K562 (cell line): ENCODE measurements at regions not wholly inside any gene's neighbourhood (a gene's known extent, or its start where the extent isn't known, plus 50 kb on each side); places are given as distances from the start of the nearest gene placed in this dataset.
A peak's percentile ranks its signal among the peaks of the same experiment; 100 is the strongest.

Experiments used
- ATAC-seq: fragments of 200-7000 bp; cut with Tn5 transposase; 3 replicates; pipeline ENCODE4 v1.9.1; 2020; ENCODE audit warnings: moderate library complexity
- BruUV-seq: library from RNA; stranded (reverse); fragments of 400-500 nt; replicated peaks from 2 replicates; lab custom pipeline; 2021; lab: Mats Ljungman, UMichigan
- CTCF ChIA-PET: fragments of 300-600 bp; formaldehyde crosslinking; extraction: SDS; loops from one replicate; lab custom pipeline; 2021; ENCODE audit warnings: low intra/inter-chr PET ratio; lab: Yijun Ruan, JAX
- POLR2A ChIA-PET: fragments of 300-600, 350-650 bp; sonication (Branson Sonifier 250); formaldehyde crosslinking; extraction: SDS; loops from one replicate; lab custom pipeline; 2021; ENCODE audit warnings: antibody characterized with exemption, inconsistent platforms; lab: Yijun Ruan, JAX
- DNase-seq, 4 experiments: peaks; one replicate each; pipeline versions ENCODE4 v3.0.0 to v3.0.0-alpha.2; 2011 to 2018; ENCODE audit warnings: low spot score in 3 of 4, mixed read lengths in 3 of 4; ENCODE audit errors: extremely low read depth in 1 of 4
- FAIRE-seq: peaks from 2 replicates; lab custom pipeline; 2011; peaks lifted over from hg19 to GRCh38; lab: Jason Lieb, UNC
- H2AFZ ChIP-seq: 2 replicates; pipeline ENCODE4 v1.6.0; 2011; ENCODE audit warnings: low read depth, low read length, control low read depth, inconsistent platforms
- H3K27ac ChIP-seq: fragments of 200-600 bp; 3 replicates; pipeline ENCODE4 v1.8.0; 2011; ENCODE audit warnings: low read depth, mild to moderate bottlenecking, control low read depth, inconsistent platforms, low read length, moderate library complexity, mixed read lengths; ENCODE audit errors: extremely low read depth
- H3K27me3 ChIP-seq, 2 experiments: fragments of 300-600 bp in 1 of 2; 2 replicates in 1 of 2; 3 replicates in 1 of 2; pipeline versions ENCODE4 v1.6.0 to v1.8.0; 2011; ENCODE audit warnings: inconsistent platforms in 2 of 2, low read length in 2 of 2, mild to moderate bottlenecking in 1 of 2, mixed read lengths in 1 of 2, moderate library complexity in 1 of 2; ENCODE audit not compliant: control insufficient read depth in 2 of 2, insufficient read depth in 2 of 2
- H3K36me3 ChIP-seq: fragments of 300-600 bp; 3 replicates; pipeline ENCODE4 v1.8.0; 2011; ENCODE audit warnings: mild to moderate bottlenecking, low read length, inconsistent platforms; ENCODE audit not compliant: control insufficient read depth, insufficient read depth
- H3K4me1 ChIP-seq, 2 experiments: fragments of 200-600 bp in 1 of 2; replicated peaks in 1 of 2; 2 replicates in 1 of 2; 3 replicates in 1 of 2; pipeline versions ENCODE4 v1.5.1 to v1.8.0; 2011; ENCODE audit warnings: inconsistent platforms in 2 of 2, low read length in 2 of 2, mild to moderate bottlenecking in 1 of 2, mixed read lengths in 1 of 2, moderate library complexity in 1 of 2; ENCODE audit not compliant: control insufficient read depth in 2 of 2, insufficient read depth in 2 of 2
- H3K4me2 ChIP-seq: 2 replicates; pipeline ENCODE4 v1.6.1; 2011; ENCODE audit warnings: low read length, control low read depth, inconsistent platforms, mixed read lengths; ENCODE audit not compliant: insufficient read depth
- H3K4me3 ChIP-seq: fragments of 200-600 bp; sonication (generic), shearing (Covaris generic); 2 replicates; pipeline ENCODE4 v1.5.1; 2016; ENCODE audit warnings: control low read depth, inconsistent platforms
- H3K79me2 ChIP-seq: fragments of 200-600 bp; 3 replicates; pipeline ENCODE4 v1.8.0; 2011; ENCODE audit warnings: low read length, inconsistent platforms; ENCODE audit not compliant: control insufficient read depth, insufficient read depth
- H3K9ac ChIP-seq, 2 experiments: 2 replicates each; pipeline versions ENCODE4 v1.6.0 to v1.6.1; 2011; ENCODE audit warnings: low read depth in 2 of 2, low read length in 2 of 2, control low read depth in 1 of 2, inconsistent platforms in 1 of 2, mild to moderate bottlenecking in 1 of 2, mixed read lengths in 1 of 2; ENCODE audit not compliant: insufficient read depth in 1 of 2
- H3K9me1 ChIP-seq: one replicate; pipeline ENCODE4 v1.6.0; 2011; ENCODE audit warnings: inconsistent platforms, mild to moderate bottlenecking, low read length, moderate library complexity; ENCODE audit not compliant: control insufficient read depth, insufficient read depth
- H3K9me3 ChIP-seq: replicated peaks from 2 replicates; pipeline ENCODE4 v1.5.1; 2011; ENCODE audit warnings: low read depth, low read length, inconsistent platforms; ENCODE audit not compliant: control insufficient read depth, insufficient read depth
- H4K20me1 ChIP-seq: replicated peaks from 2 replicates; pipeline ENCODE4 v1.6.1; 2011; ENCODE audit warnings: low read length, inconsistent platforms, mixed read lengths; ENCODE audit not compliant: control insufficient read depth, insufficient read depth
- KAT8 ChIP-seq: fragments of 450-650 bp; IDR thresholded peaks from 2 replicates; pipeline ENCODE4 v1.6.1; 2016; ENCODE audit warnings: low read depth, mild to moderate bottlenecking
- NFRKB ChIP-seq: fragments of 450-650 bp; IDR thresholded peaks from 2 replicates; pipeline ENCODE4 v1.6.1; 2016; ENCODE audit warnings: low read depth
- NRF1 ChIP-seq, 2 experiments: fragments of 450-650 bp; IDR thresholded peaks in 1 of 2; conservative IDR thresholded peaks in 1 of 2; 2 replicates each; pipeline ENCODE4 v1.6.1; 2014; ENCODE audit warnings: mild to moderate bottlenecking in 2 of 2
- POLR2AphosphoS5 ChIP-seq: IDR thresholded peaks from 2 replicates; pipeline ENCODE4 v1.6.1; 2011; ENCODE audit warnings: mild to moderate bottlenecking, low read depth, low read length, moderate library complexity; ENCODE audit not compliant: control insufficient read depth, insufficient read depth
- PURB ChIP-seq: sonication (generic); formaldehyde crosslinking; IDR thresholded peaks from 2 replicates; pipeline ENCODE4 v1.9.0; 2021; ENCODE audit warnings: low read depth, mild to moderate bottlenecking, missing genetic modification reagents
- ZFP36 ChIP-seq: fragments of 150-350 bp; IDR thresholded peaks from 2 replicates; pipeline ENCODE4 v1.6.1; 2018; ENCODE audit warnings: low read length, low read depth; ENCODE audit not compliant: partially characterized antibody
- WGBS: fragments of 100-300 bp; shearing (Covaris generic); methylation state at CpG from one replicate; pipeline ENCODE4 v1.1.6; 2016; ENCODE audit warnings: low coverage, mixed read lengths; ENCODE audit not compliant: insufficient coverage; ENCODE audit errors: missing lambda C conversion rate; 5-methylcytosine and 5-hydroxymethylcytosine counted together
- in situ Hi-C: fragments of 300-500 bp; cut with MboI; formaldehyde crosslinking; loops from 4 replicates; pipeline ENCODE4 v1.15.0; 2018; ENCODE audit warnings: inconsistent platforms, mixed read lengths
- intact Hi-C: fragments of 100-400 bp; cut with micrococcal nuclease; formaldehyde crosslinking; loops from 2 replicates; pipeline ENCODE4 v1.14.2; 2022
- TF ChIP-seq, protein P1 (sequence below), 2 experiments: fragments of 450-650 bp; IDR thresholded peaks; 2 replicates each; pipeline ENCODE4 v1.6.1; 2016; ENCODE audit warnings: mild to moderate bottlenecking in 2 of 2, borderline replicate concordance in 1 of 2, low read depth in 1 of 2, moderate library complexity in 1 of 2

DNA sequence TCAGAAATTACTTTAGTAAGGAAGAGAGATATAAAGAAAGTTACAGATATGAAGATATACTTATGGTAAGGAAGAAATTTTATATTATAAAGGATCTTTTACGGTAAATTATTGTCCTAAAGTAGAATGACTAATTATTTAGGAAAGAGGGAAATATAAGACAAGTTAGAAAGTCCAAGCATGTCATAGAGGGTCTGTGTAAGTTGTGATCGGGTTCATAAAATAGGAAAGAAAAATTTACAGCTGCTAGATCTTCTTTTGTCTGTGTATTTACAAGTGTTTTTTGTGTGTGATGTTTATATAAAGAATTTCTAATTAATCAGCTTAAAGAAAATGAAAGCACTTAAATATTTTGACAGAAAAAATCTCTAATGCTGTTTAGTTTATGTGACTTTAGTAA, 1054.9 kb upstream of the DIAPH2 start:
- Histone ChIP-seq H3K27me3 (no peaks in the 10 kb centered on the region), H2AFZ (no peak overlapping the region), H3K4me3 (no peak overlapping the region), H3K4me2 (no peak overlapping the region), H3K9me1 (no peaks in the 10 kb centered on the region), H3K27ac (no peak overlapping the region), H3K4me1 (no peaks in the 10 kb centered on the region), H3K9me3 (no peaks in the 10 kb centered on the region)
- no peak for DNase-seq
- intact Hi-C loops, result no loop called here
- in situ Hi-C loops, result no loop called here
- ATAC-seq, result no peak
- POLR2A ChIA-PET, result no interaction called here
- CTCF ChIA-PET, result no interaction called here
- 0% methylated on average over 1 of the region's 2 CpGs for WGBS
- BruUV-seq, result no TSS peak
- no peak for TF ChIP-seq PURB (CRISPR knock-in tag)
- TF ChIP-seq NRF1 (conservative IDR thresholded peaks at IDR 0.05 in 1 of 2, IDR thresholded peaks at IDR 0.05 in 1 of 2), result no peak
- TF ChIP-seq ZFP36, result peak; percentile 57
- TF ChIP-seq KAT8, result no peak
- TF ChIP-seq, all 486 proteins: peak for 1
- no peak for FAIRE-seq
- H3K9ac ChIP-seq, result no peak overlapping the region
- no peaks in the 10 kb centered on the region for H3K36me3 ChIP-seq
- H4K20me1 ChIP-seq, result no peaks in the 10 kb centered on the region
- H3K79me2 ChIP-seq, result no peaks in the 10 kb centered on the region

DNA sequence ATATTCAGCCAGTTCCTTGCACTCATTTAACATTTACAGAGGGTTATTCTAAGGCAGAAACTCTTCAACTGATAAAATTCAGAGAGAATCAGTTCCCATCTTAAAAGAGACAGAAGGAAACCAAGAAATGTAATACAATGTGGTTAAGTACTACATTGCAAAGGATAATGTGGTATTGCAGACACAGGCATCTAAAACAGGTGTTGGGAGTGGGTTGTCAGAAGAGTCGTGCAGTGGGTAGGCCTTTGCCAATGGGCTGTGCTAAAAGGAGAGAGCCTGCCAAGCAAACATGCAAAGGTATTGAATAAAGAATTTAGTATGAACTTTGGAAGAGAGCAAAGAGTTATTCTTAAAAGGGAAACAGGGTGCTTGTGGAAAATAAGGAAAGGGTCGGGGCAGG, 1044.4 kb upstream of the DIAPH2 start:
- Histone ChIP-seq H3K27me3 (no peaks in the 10 kb centered on the region), H3K9ac (no peak overlapping the region), H3K4me1 (no peaks in the 10 kb centered on the region), H3K27ac (no peak overlapping the region), H3K36me3 (no peaks in the 10 kb centered on the region), H2AFZ (no peak overlapping the region), H4K20me1 (no peaks in the 10 kb centered on the region), H3K9me1 (no peaks in the 10 kb centered on the region), H3K9me3 (no peaks in the 10 kb centered on the region), H3K4me2 (no peak overlapping the region), H3K79me2 (no peaks in the 10 kb centered on the region), H3K4me3 (no peak overlapping the region)
- WGBS, result 0% methylated on average over 2 of the region's 2 CpGs
- BruUV-seq, result no TSS peak
- POLR2A ChIA-PET, result no interaction called here
- in situ Hi-C loops, result no loop called here
- DNase-seq (no peak), FAIRE-seq (no peak), ATAC-seq (no peak)
- intact Hi-C loops, result no loop called here
- CTCF ChIA-PET, result no interaction called here
- TF ChIP-seq NFRKB, result no peak
- TF ChIP-seq, protein P1, sequence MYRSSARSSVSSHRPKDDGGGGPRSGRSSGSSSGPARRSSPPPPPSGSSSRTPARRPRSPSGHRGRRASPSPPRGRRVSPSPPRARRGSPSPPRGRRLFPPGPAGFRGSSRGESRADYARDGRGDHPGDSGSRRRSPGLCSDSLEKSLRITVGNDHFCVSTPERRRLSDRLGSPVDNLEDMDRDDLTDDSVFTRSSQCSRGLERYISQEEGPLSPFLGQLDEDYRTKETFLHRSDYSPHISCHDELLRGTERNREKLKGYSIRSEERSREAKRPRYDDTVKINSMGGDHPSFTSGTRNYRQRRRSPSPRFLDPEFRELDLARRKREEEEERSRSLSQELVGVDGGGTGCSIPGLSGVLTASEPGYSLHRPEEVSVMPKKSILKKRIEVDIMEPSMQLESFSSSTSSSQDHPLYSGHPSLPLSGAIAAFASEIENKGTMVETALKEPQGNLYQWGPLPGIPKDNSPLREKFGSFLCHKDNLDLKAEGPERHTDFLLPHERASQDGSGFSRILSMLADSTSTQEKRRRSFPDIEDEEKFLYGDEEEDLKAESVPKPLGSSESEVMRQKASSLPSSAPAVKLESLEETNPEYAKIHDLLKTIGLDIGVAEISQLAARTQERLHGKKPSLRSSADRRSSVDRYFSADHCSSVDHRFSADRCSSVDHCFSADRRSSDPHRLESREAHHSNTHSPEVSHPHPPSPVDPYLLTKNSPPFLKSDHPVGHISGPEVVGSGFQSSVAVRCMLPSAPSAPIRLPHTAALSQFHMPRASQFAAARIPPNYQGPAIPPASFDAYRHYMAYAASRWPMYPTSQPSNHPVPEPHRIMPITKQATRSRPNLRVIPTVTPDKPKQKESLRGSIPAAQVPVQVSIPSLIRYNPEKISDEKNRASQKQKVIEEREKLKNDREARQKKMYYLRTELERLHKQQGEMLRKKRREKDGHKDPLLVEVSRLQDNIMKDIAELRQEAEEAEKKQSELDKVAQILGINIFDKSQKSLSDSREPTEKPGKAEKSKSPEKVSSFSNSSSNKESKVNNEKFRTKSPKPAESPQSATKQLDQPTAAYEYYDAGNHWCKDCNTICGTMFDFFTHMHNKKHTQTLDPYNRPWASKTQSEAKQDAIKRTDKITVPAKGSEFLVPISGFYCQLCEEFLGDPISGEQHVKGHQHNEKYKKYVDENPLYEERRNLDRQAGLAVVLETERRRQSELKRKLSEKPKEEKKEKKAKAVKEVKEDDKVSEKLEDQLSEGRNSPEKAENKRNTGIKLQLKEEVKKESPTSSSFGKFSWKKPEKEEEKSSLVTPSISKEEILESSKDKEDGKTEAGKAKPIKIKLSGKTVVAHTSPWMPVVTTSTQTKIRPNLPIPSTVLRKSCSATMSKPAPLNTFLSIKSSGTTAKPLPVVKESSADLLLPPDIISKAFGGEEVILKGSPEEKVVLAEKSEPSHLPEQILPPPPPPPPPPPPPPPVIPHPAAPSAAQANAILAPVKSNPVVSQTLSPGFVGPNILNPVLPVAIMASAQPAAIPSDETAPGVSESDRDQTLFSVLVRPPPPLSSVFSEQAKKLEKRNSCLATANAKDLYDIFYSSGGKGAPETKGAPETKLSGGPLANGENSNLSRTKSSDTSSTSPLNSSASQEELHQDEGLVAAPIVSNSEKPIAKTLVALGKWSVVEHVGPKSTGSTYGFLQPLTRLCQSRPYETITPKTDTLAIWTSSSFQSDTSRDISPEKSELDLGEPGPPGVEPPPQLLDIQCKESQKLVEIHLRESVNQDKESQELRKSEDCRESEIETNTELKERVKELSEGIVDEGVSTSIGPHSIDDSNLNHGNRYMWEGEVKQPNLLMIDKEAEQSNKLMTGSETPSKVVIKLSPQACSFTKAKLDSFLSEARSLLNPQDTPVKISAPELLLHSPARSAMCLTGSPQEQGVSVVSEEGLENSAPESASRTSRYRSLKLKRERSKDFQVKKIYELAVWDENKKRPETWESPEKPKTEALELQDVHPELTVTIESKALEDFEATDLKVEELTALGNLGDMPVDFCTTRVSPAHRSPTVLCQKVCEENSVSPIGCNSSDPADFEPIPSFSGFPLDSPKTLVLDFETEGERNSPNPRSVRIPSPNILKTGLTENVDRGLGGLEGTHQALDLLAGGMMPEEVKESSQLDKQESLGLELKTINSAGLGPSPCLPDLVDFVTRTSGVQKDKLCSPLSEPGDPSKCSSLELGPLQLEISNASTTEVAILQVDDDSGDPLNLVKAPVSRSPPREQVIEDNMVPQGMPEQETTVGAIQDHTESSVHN (IDR thresholded peaks at IDR 0.05; ENCODE audit: borderline replicate concordance in 1 of 2, low read depth in 1 of 2), result no peak
- TF ChIP-seq POLR2AphosphoS5, result no peak
